GM23338 (cell line): ENCODE measurements at regions not wholly inside any gene's neighbourhood (a gene's known extent, or its start where the extent isn't known, plus 50 kb on each side); places are given as distances from the start of the nearest gene placed in this dataset.

Experiments used
- ATAC-seq: fragments of 200-7000 bp; cut with Tn5 transposase; 3 replicates; pipeline ENCODE4 v1.9.1; 2020
- DNase-seq: peaks from one replicate; pipeline ENCODE4 v3.0.0-alpha.2; 2015; ENCODE audit warnings: low spot score
- H2AFZ ChIP-seq: fragments of 200-600 bp; sonication (generic); 2 replicates; pipeline ENCODE4 v1.8.0; 2016; ENCODE audit warnings: antibody characterized with exemption, mild to moderate bottlenecking, moderate library complexity
- H3F3A ChIP-seq: fragments of 200-600 bp; sonication (generic); replicated peaks from 2 replicates; pipeline ENCODE4 v1.8.0; 2017; ENCODE audit warnings: antibody characterized with exemption, mixed run types, low read depth
- H3K27ac ChIP-seq: fragments of 200-600 bp; sonication (generic); 2 replicates; pipeline ENCODE4 v1.6.1; 2016; ENCODE audit warnings: low read depth
- H3K27me3 ChIP-seq: fragments of 200-600 bp; sonication (generic); 2 replicates; pipeline ENCODE4 v1.8.0; 2016; ENCODE audit warnings: mild to moderate bottlenecking, mixed run types, moderate library complexity; ENCODE audit not compliant: insufficient read depth
- H3K36me3 ChIP-seq: fragments of 200-600 bp; sonication (generic); 2 replicates; pipeline ENCODE4 v1.8.0; 2016; ENCODE audit warnings: mild to moderate bottlenecking; ENCODE audit not compliant: insufficient read depth
- H3K4me1 ChIP-seq: fragments of 200-600 bp; sonication (generic); 2 replicates; pipeline ENCODE4 v1.8.0; 2016; ENCODE audit warnings: mild to moderate bottlenecking, moderate library complexity; ENCODE audit not compliant: insufficient read depth
- H3K4me2 ChIP-seq: fragments of 200-600 bp; sonication (generic); 2 replicates; pipeline ENCODE4 v1.7.1; 2017; ENCODE audit warnings: mixed run types
- H3K4me3 ChIP-seq: fragments of 200-600 bp; sonication (generic); 2 replicates; pipeline ENCODE4 v1.6.1; 2016; ENCODE audit warnings: mixed run types
- H3K79me2 ChIP-seq: fragments of 200-600 bp; sonication (generic); replicated peaks from 2 replicates; pipeline ENCODE4 v1.8.0; 2017; ENCODE audit warnings: mild to moderate bottlenecking; ENCODE audit not compliant: insufficient read depth
- H3K9me2 ChIP-seq: fragments of 200-600 bp; sonication (generic); 2 replicates; pipeline ENCODE4 v1.8.0; 2017; ENCODE audit not compliant: insufficient read depth
- H4K20me1 ChIP-seq: fragments of 200-600 bp; sonication (generic); replicated peaks from 2 replicates; pipeline ENCODE4 v1.8.0; 2017; ENCODE audit warnings: mild to moderate bottlenecking; ENCODE audit not compliant: insufficient read depth
- H3K27ac Mint-ChIP-seq: 2 replicates; pipeline ENCODE4 v1.8.0; 2020; ENCODE audit warnings: inconsistent platforms, mild to moderate bottlenecking, moderate library complexity, mixed read lengths
- H3K27me3 Mint-ChIP-seq: 3 replicates; pipeline ENCODE4 v1.8.0; 2022; ENCODE audit warnings: low read depth, mild to moderate bottlenecking, moderate library complexity, mixed read lengths, inconsistent platforms; ENCODE audit not compliant: insufficient read depth, poor library complexity
- H3K36me3 Mint-ChIP-seq: 3 replicates; pipeline ENCODE4 v1.8.0; 2021; ENCODE audit warnings: low read depth, mild to moderate bottlenecking, inconsistent platforms, moderate library complexity, mixed read lengths
- H3K4me1 Mint-ChIP-seq: 3 replicates; pipeline ENCODE4 v1.8.0; 2020; ENCODE audit warnings: mild to moderate bottlenecking, inconsistent platforms, mixed read lengths
- H3K4me3 Mint-ChIP-seq: 3 replicates; pipeline ENCODE4 v1.8.0; 2021; ENCODE audit warnings: moderate library complexity, mild to moderate bottlenecking, inconsistent platforms, mixed read lengths
- H3K9me3 Mint-ChIP-seq: 3 replicates; pipeline ENCODE4 v1.8.0; 2020; ENCODE audit warnings: moderate library complexity, mild to moderate bottlenecking, inconsistent platforms, mixed read lengths
- CREB1 ChIP-seq: fragments of 250-450 bp; sonication (Bioruptor Pico); IDR thresholded peaks from 2 replicates; pipeline ENCODE4 v1.5.0; 2020; ENCODE audit warnings: low read depth, mild to moderate bottlenecking, moderate library complexity
- ETS1 ChIP-seq: IDR thresholded peaks from 2 replicates; pipeline ENCODE4 v1.6.1; 2016; ENCODE audit warnings: antibody characterized with exemption
- EZH2 ChIP-seq: fragments of 200-600 bp; sonication (generic); IDR thresholded peaks from one replicate; pipeline ENCODE4 v1.8.0; 2017; ENCODE audit warnings: antibody characterized with exemption, mild to moderate bottlenecking, low read depth; ENCODE audit not compliant: unreplicated experiment
- EZH2phosphoT487 ChIP-seq: fragments of 200-600 bp; sonication (generic); IDR thresholded peaks from one replicate; pipeline ENCODE4 v1.8.1; 2018; ENCODE audit warnings: antibody characterized with exemption; ENCODE audit not compliant: unreplicated experiment
- JUNB ChIP-seq: IDR thresholded peaks from one replicate; pipeline ENCODE4 v1.6.1; 2016; ENCODE audit warnings: antibody characterized with exemption; ENCODE audit not compliant: unreplicated experiment
- NANOG ChIP-seq: IDR thresholded peaks from 2 replicates; pipeline ENCODE4 v1.6.1; 2016; ENCODE audit warnings: antibody characterized with exemption, borderline replicate concordance
- POLR2AphosphoS5 ChIP-seq: IDR thresholded peaks from 2 replicates; pipeline ENCODE4 v1.6.1; 2016; ENCODE audit warnings: antibody characterized with exemption, low read depth
- REST ChIP-seq: IDR thresholded peaks from one replicate; pipeline ENCODE4 v1.6.1; 2018; ENCODE audit warnings: antibody characterized with exemption; ENCODE audit not compliant: unreplicated experiment
- STAT1 ChIP-seq: IDR thresholded peaks from one replicate; pipeline ENCODE4 v1.6.1; 2016; ENCODE audit warnings: antibody characterized with exemption; ENCODE audit not compliant: unreplicated experiment
- ZNF114 ChIP-seq: fragments of 250-450 bp; sonication (Bioruptor Pico); IDR thresholded peaks from 2 replicates; pipeline ENCODE4 v1.5.0; 2020; ENCODE audit warnings: mild to moderate bottlenecking, moderate library complexity
- ZNF331 ChIP-seq: fragments of 250-450 bp; sonication (Bioruptor Pico); IDR thresholded peaks from 2 replicates; pipeline ENCODE4 v1.5.0; 2020; ENCODE audit warnings: low read depth, mild to moderate bottlenecking, moderate library complexity
- ZNF462 ChIP-seq: fragments of 250-450 bp; sonication (Bioruptor Pico); IDR thresholded peaks from 2 replicates; pipeline ENCODE4 v1.5.0; 2020; ENCODE audit warnings: mild to moderate bottlenecking, moderate library complexity
- TF ChIP-seq, protein P1 (sequence below), 2 experiments: fragments of 200-600 bp in 1 of 2; sonication (generic) in 1 of 2; conservative IDR thresholded peaks; 2 replicates each; pipeline versions ENCODE4 v1.5.1 to v1.6.1; 2016 to 2017; ENCODE audit warnings: antibody characterized with exemption in 2 of 2, low read depth in 2 of 2, mild to moderate bottlenecking in 2 of 2, moderate library complexity in 1 of 2

DNA sequence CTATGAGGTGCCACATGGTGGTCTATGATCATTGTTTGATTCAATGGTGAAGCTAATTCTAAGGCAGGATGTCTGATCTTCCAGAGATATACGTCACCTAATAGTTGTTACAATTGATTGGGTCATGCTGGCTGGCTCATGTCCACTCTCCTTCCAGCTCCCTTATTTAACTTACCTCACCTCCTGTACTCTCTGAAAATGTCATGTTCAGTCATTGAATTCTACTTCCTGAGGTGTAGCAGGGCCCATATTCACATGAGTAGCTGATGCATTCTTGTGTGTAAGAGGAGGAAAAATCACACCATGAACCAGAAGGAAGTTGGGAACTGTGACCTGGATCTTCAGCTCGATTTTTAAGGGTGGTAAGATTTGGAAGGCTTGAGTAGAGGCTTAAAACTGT is 795.8 kb downstream of the QKI start:
- H3K27me3 ChIP-seq = no peaks in the 10 kb centered on the region
- ATAC-seq = no peak

More for the DNA sequence above, 795.8 kb downstream of the QKI start:
- Histone ChIP-seq H3F3A (no peaks in the 10 kb centered on the region), H4K20me1 (no peaks in the 10 kb centered on the region), H3K9me2 (peaks cover 21% of the 10 kb centered on the region), H3K27ac (no peak overlapping the region), H3K4me1 (no peaks in the 10 kb centered on the region), H3K79me2 (no peaks in the 10 kb centered on the region), H3K4me3 (no peak overlapping the region), H3K36me3 (no peaks in the 10 kb centered on the region), H3K4me2 (no peak overlapping the region), H2AFZ (no peak overlapping the region)
- Mint-ChIP-seq H3K27ac (no peak overlapping the region), H3K9me3 (peaks cover 23% of the 10 kb centered on the region), H3K4me1 (no peaks in the 10 kb centered on the region), H3K27me3 (peaks cover 2% of the 10 kb centered on the region), H3K36me3 (peaks cover 18% of the 10 kb centered on the region; the same call in 2 of the 3 replicates), H3K4me3 (no peak overlapping the region)
- TF ChIP-seq POLR2AphosphoS5 (no peak), JUNB (no peak), ZNF114 (CRISPR knock-in tag) (no peak), ZNF331 (no peak), REST (no peak), EZH2phosphoT487 (no peak), EZH2 (no peak), CREB1 (CRISPR knock-in tag) (no peak), ETS1 (no peak), STAT1 (no peak), NANOG (no peak), ZNF462 (CRISPR knock-in tag) (no peak)
- TF ChIP-seq, protein P1, sequence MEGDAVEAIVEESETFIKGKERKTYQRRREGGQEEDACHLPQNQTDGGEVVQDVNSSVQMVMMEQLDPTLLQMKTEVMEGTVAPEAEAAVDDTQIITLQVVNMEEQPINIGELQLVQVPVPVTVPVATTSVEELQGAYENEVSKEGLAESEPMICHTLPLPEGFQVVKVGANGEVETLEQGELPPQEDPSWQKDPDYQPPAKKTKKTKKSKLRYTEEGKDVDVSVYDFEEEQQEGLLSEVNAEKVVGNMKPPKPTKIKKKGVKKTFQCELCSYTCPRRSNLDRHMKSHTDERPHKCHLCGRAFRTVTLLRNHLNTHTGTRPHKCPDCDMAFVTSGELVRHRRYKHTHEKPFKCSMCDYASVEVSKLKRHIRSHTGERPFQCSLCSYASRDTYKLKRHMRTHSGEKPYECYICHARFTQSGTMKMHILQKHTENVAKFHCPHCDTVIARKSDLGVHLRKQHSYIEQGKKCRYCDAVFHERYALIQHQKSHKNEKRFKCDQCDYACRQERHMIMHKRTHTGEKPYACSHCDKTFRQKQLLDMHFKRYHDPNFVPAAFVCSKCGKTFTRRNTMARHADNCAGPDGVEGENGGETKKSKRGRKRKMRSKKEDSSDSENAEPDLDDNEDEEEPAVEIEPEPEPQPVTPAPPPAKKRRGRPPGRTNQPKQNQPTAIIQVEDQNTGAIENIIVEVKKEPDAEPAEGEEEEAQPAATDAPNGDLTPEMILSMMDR (conservative IDR thresholded peaks at IDR 0.05; ENCODE audit: low read depth in 2 of 2) = no peak
- no peak for DNase-seq
